Panc1 (cell line): ENCODE measurements at regions not wholly inside any gene's neighbourhood (a gene's known extent, or its start where the extent isn't known, plus 50 kb on each side); places are given as distances from the start of the nearest gene placed in this dataset.

ENCODE experiments used
- ATAC-seq: fragments of 200-7000 bp; cut with Tn5 transposase; 2 replicates; pipeline ENCODE4 v1.9.1; 2020; ENCODE audit warnings: mild to moderate bottlenecking, moderate library complexity
- BruUV-seq: library from RNA; stranded (reverse); fragments of 400-500 nt; replicated peaks from 2 replicates; lab custom pipeline; 2021; lab: Mats Ljungman, UMichigan
- CTCF ChIA-PET: fragments of 300-600 bp; sonication (Branson Sonifier 250); formaldehyde crosslinking; loops from one replicate; lab custom pipeline; 2022; ENCODE audit warnings: antibody characterized with exemption; lab: Charles Lee
- POLR2A ChIA-PET: fragments of 300-600 bp; sonication (Branson Sonifier 250); formaldehyde crosslinking; loops from one replicate; lab custom pipeline; 2022; ENCODE audit warnings: antibody characterized with exemption; lab: Charles Lee
- DNase-seq: peaks from one replicate; pipeline ENCODE4 v3.0.0-alpha.2; 2010; ENCODE audit warnings: low read depth, low spot score
- H3K27ac ChIP-seq: 2 replicates; pipeline ENCODE4 v1.5.1; 2011; ENCODE audit warnings: mild to moderate bottlenecking, low read length, inconsistent platforms
- H3K27me3 ChIP-seq: fragments of 200-500 bp; sonication (Bioruptor generic); 2 replicates; pipeline ENCODE4 v1.6.0; 2014; ENCODE audit warnings: low read length, inconsistent platforms; ENCODE audit not compliant: control insufficient read depth, insufficient read depth
- H3K36me3 ChIP-seq: fragments of 200-500 bp; sonication (Bioruptor generic); 2 replicates; pipeline ENCODE4 v1.5.1; 2014; ENCODE audit warnings: inconsistent platforms, mild to moderate bottlenecking, low read length, moderate library complexity; ENCODE audit not compliant: control insufficient read depth, insufficient read depth
- H3K4me1 ChIP-seq: 2 replicates; pipeline ENCODE4 v1.5.1; 2011; ENCODE audit warnings: inconsistent platforms, mild to moderate bottlenecking, low read length, moderate library complexity; ENCODE audit not compliant: control insufficient read depth, insufficient read depth
- H3K4me3 ChIP-seq, 2 experiments: 2 replicates each; pipeline ENCODE4 v1.5.1; 2011 to 2012; ENCODE audit warnings: low read depth in 2 of 2, low read length in 2 of 2, mild to moderate bottlenecking in 2 of 2, inconsistent platforms in 1 of 2, moderate library complexity in 1 of 2
- H3K9me3 ChIP-seq: fragments of 200-500 bp; sonication (Bioruptor generic); 2 replicates; pipeline ENCODE4 v1.5.1; 2014; ENCODE audit warnings: low read depth, mild to moderate bottlenecking, inconsistent platforms, low read length, moderate library complexity; ENCODE audit not compliant: control insufficient read depth, insufficient read depth
- CTCF ChIP-seq: fragments of 450-650 bp; IDR thresholded peaks from 2 replicates; pipeline ENCODE4 v1.5.1; 2017; ENCODE audit warnings: mild to moderate bottlenecking
- POLR2AphosphoS5 ChIP-seq: IDR thresholded peaks from 2 replicates; pipeline ENCODE4 v1.6.1; 2012; ENCODE audit warnings: mild to moderate bottlenecking, low read depth, low read length, moderate library complexity
- REST ChIP-seq, 2 experiments: IDR thresholded peaks; 2 replicates each; pipeline ENCODE4 v1.6.1; 2011 to 2012; ENCODE audit warnings: low read depth in 2 of 2, control low read depth in 1 of 2, low read length in 1 of 2, mild to moderate bottlenecking in 1 of 2, moderate library complexity in 1 of 2; ENCODE audit not compliant: insufficient read depth in 1 of 2
- SIN3A ChIP-seq: IDR thresholded peaks from 2 replicates; pipeline ENCODE4 v1.6.1; 2012; ENCODE audit warnings: low read depth, mild to moderate bottlenecking, low read length, moderate library complexity, borderline replicate concordance; ENCODE audit not compliant: insufficient read depth
- TCF7L2 ChIP-seq: IDR thresholded peaks from 2 replicates; pipeline ENCODE4 v1.6.1; 2011; ENCODE audit warnings: mild to moderate bottlenecking, low read depth, low read length, inconsistent platforms
- in situ Hi-C: cut with HindIII; loops from 2 replicates; pipeline ENCODE4 v1.10.0; 2016; ENCODE audit warnings: low sequenced_read_pairs, low pct_unique_long_range_greater_than_20kb
- intact Hi-C: fragments of 100-400 bp; cut with micrococcal nuclease; formaldehyde crosslinking; loops from one replicate; pipeline ENCODE4 v1.10.0; 2022; ENCODE audit not compliant: unreplicated experiment

- DNase-seq = no peak
- in situ Hi-C loops (no loop called here), intact Hi-C loops (no loop called here)
- TF ChIP-seq POLR2AphosphoS5 (no peak), REST (IDR thresholded peaks at IDR 0.05; ENCODE audit: insufficient read depth in 1 of 2, low read depth in 2 of 2, low read length in 1 of 2) (no peak), TCF7L2 (no peak), SIN3A (no peak), CTCF (no peak; the same call in 1 of the 2 replicates)
- Histone ChIP-seq H3K4me3 (no peak overlapping the region), H3K36me3 (no peaks in the 10 kb centered on the region), H3K27me3 (no peaks in the 10 kb centered on the region), H3K9me3 (no peaks in the 10 kb centered on the region), H3K4me1 (no peaks in the 10 kb centered on the region), H3K27ac (no peak overlapping the region)
- no TSS peak for BruUV-seq
- ATAC-seq = no peak
- CTCF ChIA-PET = no interaction called here
- POLR2A ChIA-PET = no interaction called here
Measured at GRCh38 chr14:96938946-96939345, 141.8 kb downstream of the VRK1 start.

- POLR2A ChIA-PET = no interaction called here
Measured at GRCh38 chr14:96940009-96940408, 142.8 kb downstream of the VRK1 start.

More at GRCh38 chr14:96940009-96940408, 142.8 kb downstream of the VRK1 start:
- no peak for DNase-seq
- in situ Hi-C loops = no loop called here
- H3K27me3 ChIP-seq = no peaks in the 10 kb centered on the region
- no peaks in the 10 kb centered on the region for H3K36me3 ChIP-seq
- no peak overlapping the region for H3K4me3 ChIP-seq
- no peaks in the 10 kb centered on the region for H3K9me3 ChIP-seq
- no peaks in the 10 kb centered on the region for H3K4me1 ChIP-seq
- TF ChIP-seq TCF7L2 = no peak
- no peak for TF ChIP-seq POLR2AphosphoS5
- TF ChIP-seq REST (IDR thresholded peaks at IDR 0.05; ENCODE audit: insufficient read depth in 1 of 2, low read depth in 2 of 2, low read length in 1 of 2) = peak; percentile 76 to 86
- TF ChIP-seq CTCF = no peak
- no peak for TF ChIP-seq SIN3A
- CTCF ChIA-PET = no interaction called here
- no peak for ATAC-seq
- BruUV-seq = no TSS peak
- intact Hi-C loops = no loop called here
- no peak overlapping the region for H3K27ac ChIP-seq
